Adrenal gland (tissue), 9 donors: ENCODE measurements at regions not wholly inside any gene's neighbourhood (a gene's known extent, or its start where the extent isn't known, plus 50 kb on each side); places are given as distances from the start of the nearest gene placed in this dataset.

Source experiments
- DNase-seq, 7 donors: peaks; one replicate each; pipeline ENCODE4 v3.0.0-alpha.2; 2019 to 2020
- H3K27ac ChIP-seq, 5 donors: fragments of 200-600 bp; sonication (generic) in 4 of 5; 1 replicate in 3 of 5; 2 replicates in 2 of 5; pipeline versions ENCODE4 v1.5.1 to v1.8.0; 2016 to 2020; ENCODE audit warnings: mild to moderate bottlenecking in 1 of 5
- H3K27me3 ChIP-seq: fragments of 200-600 bp; 2 replicates; pipeline ENCODE4 v1.8.0; 2021
- H3K36me3 ChIP-seq, 2 donors: fragments of 200-600 bp; replicated peaks in 1 of 2; 1 replicate in 1 of 2; 2 replicates in 1 of 2; pipeline versions ENCODE4 v1.5.1 to v1.8.0; 2018 to 2022
- H3K4me1 ChIP-seq, 2 donors: fragments of 200-600 bp; replicated peaks in 1 of 2; 1 replicate in 1 of 2; 2 replicates in 1 of 2; pipeline versions ENCODE4 v1.5.1 to v1.8.0; 2018 to 2021
- H3K4me3 ChIP-seq, 4 donors: fragments of 200-600 bp; sonication (generic) in 3 of 4; one replicate each; pipeline ENCODE4 v1.5.1; 2016 to 2018
- H3K9me3 ChIP-seq, 3 donors: fragments of 200-600 bp; sonication (generic) in 1 of 3; replicated peaks in 1 of 3; 1 replicate in 2 of 3; 2 replicates in 1 of 3; pipeline versions ENCODE4 v1.5.1 to v1.8.0; 2016 to 2021
- CTCF ChIP-seq, 6 experiments: fragments of 450-650 bp in 4 of 6; fragments of 200-600 bp in 2 of 6; sonication (generic) in 1 of 6; IDR thresholded peaks; 1 replicate in 5 of 6; 2 replicates in 1 of 6; pipeline versions ENCODE4 v1.5.1 to v1.8.0; 2016 to 2021; ENCODE audit warnings: antibody characterized with exemption in 6 of 6, mild to moderate bottlenecking in 2 of 6, moderate library complexity in 1 of 6
- POLR2A ChIP-seq, 2 donors: fragments of 450-650 bp; IDR thresholded peaks; one replicate each; pipeline ENCODE4 v1.6.1; 2017; ENCODE audit warnings: antibody characterized with exemption in 2 of 2, mild to moderate bottlenecking in 2 of 2, moderate library complexity in 1 of 2
- WGBS, 4 donors: extraction: QIAGEN DNeasy Blood & Tissue Kit in 2 of 4; methylation state at CpG; one replicate each; pipeline versions ENCODE4 v1.1.5 to v1.1.7; 2013 to 2017; 5-methylcytosine and 5-hydroxymethylcytosine counted together
- intact Hi-C, 2 donors: fragments of 100-400 bp; cut with DNase I; formaldehyde crosslinking; loops; one replicate each; pipeline versions ENCODE4 v1.14.1 to v1.15.0; 2022 to 2023
- donor health status: healthy with polysubstance abuse.
- donor health status: Bipolar disorder and iron deficiency.
- donor health status: DM: yes; HTN: yes; CAD: no.
- donor health status: DM: no; HTN: no; CAD: no.
- donor health status: DM: no; HTN: no; CAD: no.

- H3K9me3 ChIP-seq: no peaks in the 10 kb centered on the region
- 77 to 96% (median 86%) methylated on average over 1 of the region's 1 CpG for WGBS, 4 donors
- TF ChIP-seq CTCF (IDR thresholded peaks at IDR 0.05) (no peak), POLR2A (IDR thresholded peaks at IDR 0.05) (no peak)
- no peak overlapping the region for H3K4me3 ChIP-seq
- intact Hi-C loops: no loop called here
- H3K27ac ChIP-seq: no peak overlapping the region
- no peaks in the 10 kb centered on the region for H3K27me3 ChIP-seq
- no peaks in the 10 kb centered on the region for H3K36me3 ChIP-seq
- H3K4me1 ChIP-seq: no peaks in the 10 kb centered on the region
- no peak for DNase-seq
Measured at GRCh38 chr2:192465141-192465540, 270.4 kb upstream of the TMEFF2 start.

- no peak overlapping the region for H3K4me3 ChIP-seq
- H3K4me1 ChIP-seq: no peaks in the 10 kb centered on the region
- 70 to 88% (median 82%) methylated on average over 1 of the region's 1 CpG for WGBS, 4 donors
- no peaks in the 10 kb centered on the region for H3K27me3 ChIP-seq
- H3K9me3 ChIP-seq: no peaks in the 10 kb centered on the region
- H3K36me3 ChIP-seq: no peaks in the 10 kb centered on the region
- no peak for DNase-seq
- intact Hi-C loops: no loop called here
- TF ChIP-seq POLR2A (IDR thresholded peaks at IDR 0.05) (no peak), CTCF (IDR thresholded peaks at IDR 0.05) (no peak)
- H3K27ac ChIP-seq: no peak overlapping the region
Measured at GRCh38 chr2:192459422-192459821, 264.7 kb upstream of the TMEFF2 start.

GRCh38 chr2:192448881-192449280 lies 254.1 kb upstream of the TMEFF2 start:
- TF ChIP-seq POLR2A (IDR thresholded peaks at IDR 0.05): no peak
- TF ChIP-seq CTCF (IDR thresholded peaks at IDR 0.05): no peak
- no peaks in the 10 kb centered on the region for H3K4me1 ChIP-seq
- H3K27ac ChIP-seq: no peak overlapping the region
- intact Hi-C loops: no loop called here
- no peaks in the 10 kb centered on the region for H3K36me3 ChIP-seq
- 74 to 85% (median 79%) methylated on average over 1 of the region's 1 CpG for WGBS, 4 donors
- no peak for DNase-seq
- H3K27me3 ChIP-seq: no peaks in the 10 kb centered on the region
- H3K4me3 ChIP-seq: no peak overlapping the region
- H3K9me3 ChIP-seq: no peaks in the 10 kb centered on the region

- Histone ChIP-seq H3K36me3 (no peaks in the 10 kb centered on the region), H3K9me3 (no peaks in the 10 kb centered on the region), H3K4me3 (no peak overlapping the region), H3K27me3 (no peaks in the 10 kb centered on the region), H3K4me1 (no peaks in the 10 kb centered on the region), H3K27ac (no peak overlapping the region)
- no peak for TF ChIP-seq CTCF (IDR thresholded peaks at IDR 0.05)
- intact Hi-C loops: no loop called here
- DNase-seq: no peak
- 63 to 69% (median 67%) methylated on average over 7 of the region's 7 CpGs for WGBS, 4 donors
Measured at GRCh38 chr2:192444286-192444838, 249.6 kb upstream of the TMEFF2 start.
